Renal pelvis (tissue), 1 donor: ENCODE measurements at regions not wholly inside any gene's neighbourhood (a gene's known extent, or its start where the extent isn't known, plus 50 kb on each side); places are given as distances from the start of the nearest gene placed in this dataset.
"Not testable (repeated sequence)": the region's sequence is repeated elsewhere in the genome, so short reads cannot be mapped to it uniquely, and the experiment has no call there.

ENCODE experiments used
- DNase-seq: peaks from one replicate; pipeline ENCODE4 v3.0.0-alpha.2; 2013

DNA sequence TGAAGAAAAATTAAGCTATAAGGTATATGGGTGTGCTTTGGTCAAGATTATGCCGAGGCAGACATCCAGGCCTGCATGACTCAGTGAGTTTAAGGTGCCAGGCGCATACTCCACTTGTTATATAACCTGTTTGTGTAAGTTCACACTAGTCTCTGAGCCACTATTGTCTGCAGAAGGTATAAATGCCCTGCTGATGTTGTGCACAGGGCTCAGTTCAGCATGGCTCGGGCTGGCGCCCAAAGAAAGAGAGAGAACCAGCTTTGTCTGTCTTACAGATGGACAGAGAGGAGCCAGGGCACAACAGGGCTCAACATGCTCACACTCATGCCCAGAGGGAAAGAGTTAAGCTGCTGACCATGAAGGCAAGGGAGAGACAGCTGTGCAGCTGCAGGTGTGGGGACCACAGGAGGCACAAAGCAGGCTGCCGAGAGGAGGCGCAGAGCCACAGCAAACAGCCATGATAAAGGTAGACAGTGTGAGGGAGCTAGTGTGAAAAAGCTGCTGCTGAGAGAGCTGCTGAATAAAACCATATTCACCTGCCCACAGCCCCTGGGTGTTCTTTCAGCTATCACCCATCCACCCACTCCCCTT is 1587.6 kb upstream of the C9orf72 start:
- no peak for DNase-seq

DNA sequence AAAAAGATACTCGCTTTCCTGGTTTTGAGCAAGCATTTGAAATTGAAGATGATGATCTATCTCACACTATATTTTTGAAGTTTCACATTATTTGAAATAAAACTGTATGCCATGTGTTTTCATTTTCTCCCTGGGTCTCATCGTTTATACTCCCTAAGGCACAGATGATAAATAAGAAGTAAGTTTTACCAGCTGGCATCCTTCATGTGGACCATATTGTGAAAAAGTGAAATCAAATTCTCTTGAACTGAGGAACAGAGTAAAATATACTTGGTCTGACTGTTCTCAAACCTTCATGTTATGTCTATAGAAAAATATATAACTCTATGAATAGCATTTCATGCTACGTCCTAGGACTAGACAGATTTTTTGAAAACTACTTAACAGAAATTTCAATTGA is 1600.9 kb upstream of the C9orf72 start:
- no peak for DNase-seq

- DNase-seq = no peak
These were observed 1603.0 kb upstream of the C9orf72 start for GRCh38 chr9:29176231-29176630.

DNA sequence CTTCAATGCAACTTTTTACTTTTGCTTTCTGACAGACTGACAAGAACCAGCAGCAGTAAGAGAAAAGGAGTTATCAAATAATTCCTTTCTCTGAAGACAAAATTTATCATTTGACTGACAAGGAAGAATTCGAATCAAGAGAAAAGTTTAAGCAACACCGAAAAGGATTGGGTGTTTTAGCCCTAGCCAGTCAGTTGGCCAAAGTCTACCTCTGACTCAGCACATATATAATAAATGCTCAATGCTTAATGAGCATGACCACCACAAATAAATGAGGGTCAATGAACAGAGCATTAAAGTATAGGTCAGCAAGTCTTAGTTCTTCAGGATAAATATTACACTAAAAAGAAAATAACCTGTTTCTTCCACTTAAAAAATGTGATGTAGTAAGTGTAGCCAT is 1603.5 kb upstream of the C9orf72 start:
- DNase-seq = peak; percentile 7

GRCh38 chr9:29183971-29184370 is 1610.7 kb upstream of the C9orf72 start:
- no peak for DNase-seq

DNA sequence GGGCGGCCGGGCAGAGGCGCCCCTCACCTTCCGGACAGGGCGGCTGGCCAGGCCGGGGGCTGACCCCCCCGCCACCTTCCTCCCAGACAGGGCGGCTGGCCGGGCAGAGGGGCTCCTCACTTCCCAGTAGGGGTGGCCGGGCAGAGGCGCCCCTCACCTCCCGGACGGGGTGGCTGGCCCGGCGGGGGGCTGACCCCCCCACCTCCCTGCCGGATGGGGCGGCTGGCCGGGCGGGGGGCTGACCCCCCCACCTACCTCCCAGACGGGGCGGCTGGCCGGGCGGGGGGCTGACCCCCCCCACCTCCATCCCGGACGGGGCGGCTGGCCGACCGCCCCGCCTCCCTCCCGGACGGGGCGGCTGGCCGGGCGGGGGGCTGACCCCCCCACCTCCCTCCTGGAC is 1615.5 kb upstream of the C9orf72 start:
- not testable (repeated sequence) for DNase-seq

- not testable (repeated sequence) for DNase-seq
These were observed 1615.9 kb upstream of the C9orf72 start for GRCh38 chr9:29189221-29189620.

DNA sequence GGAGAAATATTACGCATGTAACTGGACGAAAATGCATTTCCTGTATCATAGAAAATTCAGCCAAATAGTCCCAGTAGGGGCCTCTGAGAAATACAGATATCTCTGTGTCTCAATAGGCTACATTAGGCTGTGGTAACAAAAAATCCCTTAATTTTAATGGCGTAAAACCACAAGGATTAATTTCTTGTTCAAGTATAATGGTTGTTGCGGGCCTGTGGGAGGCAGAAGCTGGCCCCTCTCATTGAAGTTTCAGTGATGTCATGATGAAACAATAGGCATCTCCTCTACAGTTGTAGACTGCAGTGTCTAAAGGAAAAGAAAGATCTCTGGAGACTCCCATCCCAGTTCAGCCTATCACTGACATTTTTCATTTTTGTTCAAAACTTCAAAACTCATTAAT is 1625.6 kb upstream of the C9orf72 start:
- DNase-seq = no peak

DNA sequence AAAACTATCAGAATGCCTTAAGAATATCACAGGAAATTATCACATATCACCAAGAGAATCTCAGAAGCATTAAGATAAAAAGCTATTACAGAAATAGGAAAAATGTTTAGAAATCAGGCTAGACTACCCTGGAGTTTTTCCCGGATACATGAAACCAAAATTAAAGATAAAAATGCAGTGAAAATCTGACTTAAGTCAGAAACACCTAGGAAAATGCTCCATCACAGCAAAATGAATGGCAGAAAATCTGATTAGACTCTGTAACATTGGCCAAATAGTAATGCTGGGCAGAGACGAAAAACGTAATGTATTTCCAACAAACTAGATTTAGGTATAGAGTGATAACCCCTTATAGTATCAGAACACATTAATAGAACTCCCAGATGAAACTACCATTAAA is 1626.7 kb upstream of the C9orf72 start:
- no peak for DNase-seq

GRCh38 chr9:29200650-29201049 is 1627.4 kb upstream of the C9orf72 start:
- no peak for DNase-seq

GRCh38 chr9:29203244-29203930 is 1630.1 kb upstream of the C9orf72 start:
- DNase-seq = no peak

- DNase-seq = no peak
These were observed 1635.4 kb upstream of the C9orf72 start for GRCh38 chr9:29208670-29209069.

DNA sequence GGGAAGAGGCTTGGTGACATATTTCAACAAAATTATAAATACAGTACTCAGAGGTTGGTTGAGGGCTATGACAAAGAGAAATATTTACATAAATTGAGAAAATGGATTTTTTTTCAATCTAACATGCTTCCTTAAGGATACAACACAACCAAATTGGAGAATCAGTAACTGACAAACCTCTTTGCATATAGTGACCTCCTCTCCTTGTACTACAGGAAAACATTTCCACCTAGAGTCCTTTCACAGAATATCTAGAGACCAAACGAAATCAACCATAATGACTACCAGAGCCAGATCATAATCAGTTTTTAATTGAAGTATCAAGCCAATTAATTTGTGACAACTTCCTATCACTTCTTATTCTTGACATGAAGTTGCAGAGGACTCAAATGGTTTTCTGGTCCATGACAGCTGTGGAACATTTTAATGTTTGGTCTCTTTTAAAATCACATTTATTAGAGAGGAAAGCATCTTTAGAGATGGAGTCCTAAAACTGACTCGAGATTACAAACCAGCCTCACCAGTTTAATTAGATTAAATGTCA is 1636.5 kb upstream of the C9orf72 start:
- no peak for DNase-seq

GRCh38 chr9:29211003-29211579 is 1637.8 kb upstream of the C9orf72 start:
- no peak for DNase-seq

DNA sequence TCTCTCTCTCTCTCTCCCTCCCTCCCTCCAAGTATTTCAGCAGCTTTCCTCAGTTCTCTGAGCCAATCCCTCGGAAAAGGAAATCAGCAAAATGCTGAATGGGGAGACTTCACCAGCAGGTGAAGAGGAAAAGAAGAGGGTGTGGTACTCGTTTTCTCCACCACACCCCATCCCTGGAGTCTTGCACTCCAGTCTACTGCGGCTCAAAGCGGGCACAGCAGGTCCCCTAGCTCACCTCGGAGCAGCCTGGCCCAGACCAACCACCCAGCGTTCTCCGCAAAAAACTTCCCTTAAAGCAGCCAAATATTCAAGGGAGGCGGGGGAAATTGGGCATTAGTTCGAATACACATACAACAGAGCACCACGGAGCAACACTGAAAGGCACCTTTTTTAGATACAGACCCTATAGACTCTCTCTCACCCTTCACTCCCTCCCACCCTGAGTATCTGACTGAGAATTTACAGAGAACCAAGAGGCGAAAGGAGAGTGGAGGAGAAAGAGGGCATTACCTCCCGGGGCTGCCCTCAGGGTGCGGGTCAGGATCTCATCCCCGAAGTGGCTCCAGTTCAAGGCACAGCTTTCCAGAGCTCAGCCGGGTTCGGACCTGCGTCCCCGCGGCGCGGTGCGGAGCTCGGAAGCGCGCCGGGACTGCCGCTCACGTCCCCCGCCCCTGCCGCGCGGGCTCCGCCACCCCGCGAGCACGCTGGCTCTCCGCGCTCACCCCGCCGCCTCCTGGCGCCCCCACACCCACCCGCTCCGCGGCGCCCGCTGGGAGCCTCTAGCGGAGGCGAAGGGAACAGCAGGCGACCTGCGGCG is 1638.5 kb upstream of the C9orf72 start:
- DNase-seq = peak; percentile 58

GRCh38 chr9:29212397-29213387 is 1639.4 kb upstream of the C9orf72 start:
- DNase-seq = no peak

- peak; percentile 42 for DNase-seq
These were observed 1640.3 kb upstream of the C9orf72 start, which contains the start of gene LINGO2 for GRCh38 chr9:29213417-29214153. Gene LINGO2 (minus strand): TSS chr9:29213601.

DNA sequence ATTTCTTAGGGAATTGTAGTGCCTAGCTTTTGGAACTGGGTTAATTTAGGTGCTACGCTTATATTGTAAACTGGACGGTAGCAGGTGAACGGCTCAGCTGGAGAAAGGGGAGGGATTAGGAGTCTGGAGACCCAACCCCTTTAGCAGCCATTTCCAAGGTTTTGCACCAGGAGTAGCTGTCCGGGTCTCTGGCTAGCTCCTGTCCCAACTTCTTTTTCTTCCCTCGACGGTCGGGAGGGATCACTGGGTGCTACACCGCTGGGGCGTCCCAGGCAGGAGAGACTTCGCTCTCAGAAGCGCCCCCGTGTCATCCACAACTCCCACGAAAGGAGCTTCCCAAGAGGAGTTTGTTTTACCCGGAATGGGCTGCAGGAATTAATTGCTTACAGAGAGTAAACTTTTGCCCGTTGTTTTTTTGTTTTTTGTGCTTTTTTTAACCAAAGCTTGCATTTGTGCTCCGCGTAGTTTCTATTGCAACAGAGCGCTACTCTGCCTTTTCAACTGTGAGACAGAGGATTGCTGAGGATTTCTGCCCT is 1640.9 kb upstream of the C9orf72 start:
- peak; percentile 73 for DNase-seq

- no peak for DNase-seq
These were observed 1641.5 kb upstream of the C9orf72 start for GRCh38 chr9:29214690-29215253.

- DNase-seq = no peak
These were observed 1644.7 kb upstream of the C9orf72 start for GRCh38 chr9:29217966-29218365.
